H9 (cell line): ENCODE measurements at regions not wholly inside any gene's neighbourhood (a gene's known extent, or its start where the extent isn't known, plus 50 kb on each side); places are given as distances from the start of the nearest gene placed in this dataset.

Source experiments
- DNase-seq: peaks from one replicate; pipeline ENCODE4 v3.0.0-alpha.2; 2017
- H2AFZ ChIP-seq: one replicate; pipeline ENCODE4 v1.6.1; 2013; ENCODE audit warnings: mild to moderate bottlenecking, low read length, control low read depth, moderate library complexity
- H2AK5ac ChIP-seq: 2 replicates; pipeline ENCODE4 v1.6.1; 2013; ENCODE audit warnings: low read length, control low read depth, mixed read lengths; ENCODE audit not compliant: insufficient read length
- H2BK120ac ChIP-seq: one replicate; pipeline ENCODE4 v1.6.1; 2013; ENCODE audit warnings: low read depth, mild to moderate bottlenecking, low read length, control low read depth, inconsistent platforms; ENCODE audit not compliant: poor library complexity, severe bottlenecking
- H2BK12ac ChIP-seq: 2 replicates; pipeline ENCODE4 v1.6.1; 2013; ENCODE audit warnings: low read length, control low read depth, mixed read lengths, low read depth; ENCODE audit not compliant: insufficient read length
- H2BK15ac ChIP-seq: 2 replicates; pipeline ENCODE4 v1.6.1; 2013; ENCODE audit warnings: low read depth, low read length, control low read depth
- H2BK20ac ChIP-seq: one replicate; pipeline ENCODE4 v1.6.1; 2013; ENCODE audit warnings: low read depth, mild to moderate bottlenecking, low read length, control low read depth, inconsistent platforms; ENCODE audit not compliant: poor library complexity, severe bottlenecking
- H2BK5ac ChIP-seq: 2 replicates; pipeline ENCODE4 v1.6.1; 2013; ENCODE audit warnings: low read length, control low read depth, mixed read lengths; ENCODE audit not compliant: insufficient read length
- H3K14ac ChIP-seq: 2 replicates; pipeline ENCODE4 v1.6.1; 2013; ENCODE audit warnings: low read length, control low read depth; ENCODE audit not compliant: insufficient read depth
- H3K18ac ChIP-seq: 2 replicates; pipeline ENCODE4 v1.6.1; 2013; ENCODE audit warnings: low read depth, mild to moderate bottlenecking, mixed read lengths, low read length, control low read depth; ENCODE audit not compliant: insufficient read length
- H3K23ac ChIP-seq: 2 replicates; pipeline ENCODE4 v1.6.1; 2013; ENCODE audit warnings: low read length, control low read depth, mixed read lengths, low read depth; ENCODE audit not compliant: insufficient read length
- H3K23me2 ChIP-seq: 2 replicates; pipeline ENCODE4 v1.6.1; 2013; ENCODE audit warnings: low read depth, mild to moderate bottlenecking, mixed read lengths, low read length, control low read depth; ENCODE audit not compliant: insufficient read length, poor library complexity, severe bottlenecking
- H3K27ac ChIP-seq: 2 replicates; pipeline ENCODE4 v1.5.1; 2013; ENCODE audit warnings: low read length, control low read depth, mixed read lengths, low read depth; ENCODE audit not compliant: insufficient read length
- H3K27me3 ChIP-seq: 2 replicates; pipeline ENCODE4 v1.6.1; 2013; ENCODE audit warnings: low read length, control low read depth, inconsistent platforms; ENCODE audit not compliant: insufficient read depth
- H3K4ac ChIP-seq: 2 replicates; pipeline ENCODE4 v1.6.1; 2013; ENCODE audit warnings: low read depth, mild to moderate bottlenecking, control low read depth, inconsistent platforms, low read length, moderate library complexity
- H3K4me1 ChIP-seq: 2 replicates; pipeline ENCODE4 v1.6.1; 2013; ENCODE audit warnings: low read length, control low read depth, inconsistent platforms; ENCODE audit not compliant: insufficient read depth
- H3K4me2 ChIP-seq: 2 replicates; pipeline ENCODE4 v1.6.1; 2013; ENCODE audit warnings: low read length, control low read depth, mixed read lengths; ENCODE audit not compliant: insufficient read length, insufficient read depth
- H3K56ac ChIP-seq: 2 replicates; pipeline ENCODE4 v1.6.1; 2013; ENCODE audit warnings: low read depth, mild to moderate bottlenecking, mixed read lengths, low read length, control low read depth; ENCODE audit not compliant: insufficient read length
- H3K79me1 ChIP-seq: 2 replicates; pipeline ENCODE4 v1.6.1; 2013; ENCODE audit warnings: low read depth, mild to moderate bottlenecking, moderate library complexity, low read length, control low read depth, inconsistent platforms; ENCODE audit not compliant: insufficient read depth, poor library complexity, severe bottlenecking
- H3K79me2 ChIP-seq: 2 replicates; pipeline ENCODE4 v1.6.1; 2013; ENCODE audit warnings: low read length, control low read depth, inconsistent platforms; ENCODE audit not compliant: insufficient read depth
- H3K9ac ChIP-seq: 2 replicates; pipeline ENCODE4 v1.6.1; 2013; ENCODE audit warnings: low read length, control low read depth, mixed read lengths; ENCODE audit not compliant: insufficient read length; ENCODE audit errors: extremely low read depth
- H3K9me3 ChIP-seq: one replicate; pipeline ENCODE4 v1.6.1; 2013; ENCODE audit warnings: low read depth, low read length, inconsistent platforms; ENCODE audit not compliant: control insufficient read depth
- H3T11ph ChIP-seq: one replicate; pipeline ENCODE4 v1.6.1; 2013; ENCODE audit warnings: mild to moderate bottlenecking, low read length, control low read depth, inconsistent platforms
- H4K20me1 ChIP-seq: one replicate; pipeline ENCODE4 v1.6.1; 2013; ENCODE audit not compliant: control insufficient read depth, insufficient read length, insufficient read depth
- H4K5ac ChIP-seq: 2 replicates; pipeline ENCODE4 v1.6.1; 2013; ENCODE audit warnings: low read depth, mild to moderate bottlenecking, mixed read lengths, low read length, control low read depth; ENCODE audit not compliant: insufficient read length
- H4K8ac ChIP-seq: replicated peaks from 2 replicates; pipeline ENCODE4 v1.6.1; 2013; ENCODE audit warnings: low read length, control low read depth, mixed read lengths, low read depth; ENCODE audit not compliant: insufficient read length
- H4K91ac ChIP-seq: 2 replicates; pipeline ENCODE4 v1.6.1; 2013; ENCODE audit warnings: low read depth, mild to moderate bottlenecking, moderate library complexity, mixed read lengths, low read length, control low read depth; ENCODE audit not compliant: insufficient read length
- H3K27ac Mint-ChIP-seq, 3 experiments: 2 replicates in 2 of 3; 3 replicates in 1 of 3; pipeline ENCODE4 v1.8.0; 2020 to 2021; ENCODE audit warnings: mixed read lengths in 3 of 3, mild to moderate bottlenecking in 1 of 3, moderate library complexity in 1 of 3
- H3K27me3 Mint-ChIP-seq: 2 replicates; pipeline ENCODE4 v1.8.0; 2021; ENCODE audit warnings: low read depth, mild to moderate bottlenecking, moderate library complexity, mixed read lengths
- H3K36me3 Mint-ChIP-seq, 3 experiments: 2 replicates in 2 of 3; 3 replicates in 1 of 3; pipeline ENCODE4 v1.8.0; 2020 to 2021; ENCODE audit warnings: low read depth in 3 of 3, mixed read lengths in 3 of 3; ENCODE audit not compliant: insufficient read depth in 1 of 3
- H3K4me1 Mint-ChIP-seq, 2 experiments: 2 replicates each; pipeline ENCODE4 v1.8.0; 2020; ENCODE audit warnings: mixed read lengths in 2 of 2
- H3K4me3 Mint-ChIP-seq, 2 experiments: 2 replicates in 1 of 2; 3 replicates in 1 of 2; pipeline ENCODE4 v1.8.0; 2020 to 2021; ENCODE audit warnings: mild to moderate bottlenecking in 2 of 2, mixed read lengths in 2 of 2, moderate library complexity in 1 of 2
- H3K9me3 Mint-ChIP-seq, 2 experiments: 2 replicates in 1 of 2; 3 replicates in 1 of 2; pipeline ENCODE4 v1.8.0; 2020; ENCODE audit warnings: mild to moderate bottlenecking in 2 of 2, mixed read lengths in 2 of 2, moderate library complexity in 1 of 2
- WGBS: extraction: QIAGEN DNeasy Blood & Tissue Kit; methylation state at CpG from one replicate; pipeline ENCODE4 v1.1.7; 2013; ENCODE audit warnings: missing lambda C conversion rate, low lambda C conversion rate, mixed read lengths; ENCODE audit not compliant: insufficient read length; ENCODE audit errors: extremely low coverage; 5-methylcytosine and 5-hydroxymethylcytosine counted together
- TF ChIP-seq, protein P1 (sequence below): fragments of 200-600 bp; sonication (generic); conservative IDR thresholded peaks from 3 replicates; pipeline ENCODE4 v1.8.0; 2021; ENCODE audit warnings: antibody characterized with exemption, mild to moderate bottlenecking

DNA sequence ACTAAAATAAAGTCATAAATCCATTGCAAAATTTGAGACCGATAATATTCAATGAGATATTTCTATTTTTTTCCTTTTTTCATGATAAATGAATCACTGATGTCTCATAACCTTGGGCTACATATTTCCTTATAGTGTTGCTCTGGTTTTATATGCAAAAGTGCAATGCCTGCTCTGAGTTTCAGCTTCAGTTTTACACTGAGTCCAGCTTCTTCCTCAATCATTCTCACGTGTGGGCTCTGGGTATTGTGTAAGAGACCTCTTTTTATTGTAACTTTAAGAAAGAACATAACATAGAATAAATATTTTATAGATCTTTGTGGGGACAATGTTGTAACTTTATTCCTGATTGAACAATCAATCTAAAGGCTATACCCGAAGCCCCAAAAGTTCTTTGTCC, 280.2 kb upstream of the EDNRB start:
- H4K20me1 ChIP-seq, result no peaks in the 10 kb centered on the region
- no peak overlapping the region for H4K91ac ChIP-seq
- no peaks in the 10 kb centered on the region for H3K9me3 ChIP-seq
- H2BK15ac ChIP-seq, result no peak overlapping the region
- no peak overlapping the region for H3K18ac ChIP-seq
- Mint-ChIP-seq H3K36me3 (no peaks in the 10 kb centered on the region), H3K9me3 (no peaks in the 10 kb centered on the region), H3K27ac (no peak overlapping the region), H3K4me3 (no peak overlapping the region), H3K4me1 (peaks cover 6 to 8% of the 10 kb centered on the region in 2 experiments), H3K27me3 (no peaks in the 10 kb centered on the region)
- H3K79me1 ChIP-seq, result no peaks in the 10 kb centered on the region
- no peak overlapping the region for H3K9ac ChIP-seq
- no peak overlapping the region for H3K56ac ChIP-seq
- H3K23me2 ChIP-seq, result no peaks in the 10 kb centered on the region
- WGBS, result no CpG with 5 or more reads among the region's 3 CpGs
- H4K5ac ChIP-seq, result no peak overlapping the region
- H3K4me1 ChIP-seq, result no peaks in the 10 kb centered on the region
- H3T11ph ChIP-seq, result no peak overlapping the region
- no peak overlapping the region for H3K14ac ChIP-seq
- H2BK5ac ChIP-seq, result no peak overlapping the region
- DNase-seq, result no peak
- H2BK120ac ChIP-seq, result no peak overlapping the region
- TF ChIP-seq, protein P1, sequence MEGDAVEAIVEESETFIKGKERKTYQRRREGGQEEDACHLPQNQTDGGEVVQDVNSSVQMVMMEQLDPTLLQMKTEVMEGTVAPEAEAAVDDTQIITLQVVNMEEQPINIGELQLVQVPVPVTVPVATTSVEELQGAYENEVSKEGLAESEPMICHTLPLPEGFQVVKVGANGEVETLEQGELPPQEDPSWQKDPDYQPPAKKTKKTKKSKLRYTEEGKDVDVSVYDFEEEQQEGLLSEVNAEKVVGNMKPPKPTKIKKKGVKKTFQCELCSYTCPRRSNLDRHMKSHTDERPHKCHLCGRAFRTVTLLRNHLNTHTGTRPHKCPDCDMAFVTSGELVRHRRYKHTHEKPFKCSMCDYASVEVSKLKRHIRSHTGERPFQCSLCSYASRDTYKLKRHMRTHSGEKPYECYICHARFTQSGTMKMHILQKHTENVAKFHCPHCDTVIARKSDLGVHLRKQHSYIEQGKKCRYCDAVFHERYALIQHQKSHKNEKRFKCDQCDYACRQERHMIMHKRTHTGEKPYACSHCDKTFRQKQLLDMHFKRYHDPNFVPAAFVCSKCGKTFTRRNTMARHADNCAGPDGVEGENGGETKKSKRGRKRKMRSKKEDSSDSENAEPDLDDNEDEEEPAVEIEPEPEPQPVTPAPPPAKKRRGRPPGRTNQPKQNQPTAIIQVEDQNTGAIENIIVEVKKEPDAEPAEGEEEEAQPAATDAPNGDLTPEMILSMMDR, result no peak
- no peak overlapping the region for H4K8ac ChIP-seq
- H2AK5ac ChIP-seq, result no peak overlapping the region
- no peak overlapping the region for H3K4ac ChIP-seq
- no peak overlapping the region for H2BK20ac ChIP-seq
- H3K4me2 ChIP-seq, result no peak overlapping the region
- no peak overlapping the region for H2AFZ ChIP-seq
- H3K79me2 ChIP-seq, result no peaks in the 10 kb centered on the region
- H3K27ac ChIP-seq, result no peak overlapping the region
- no peak overlapping the region for H3K23ac ChIP-seq
- H3K27me3 ChIP-seq, result no peaks in the 10 kb centered on the region
- no peak overlapping the region for H2BK12ac ChIP-seq
